ENCODE measurements at regions not wholly inside any gene's neighbourhood (a gene's known extent, or its start where the extent isn't known, plus 50 kb on each side); places are given as distances from the start of the nearest gene placed in this dataset.
"Not testable (repeated sequence)": the region's sequence is repeated elsewhere in the genome, so short reads cannot be mapped to it uniquely, and the experiment has no call there.

DNA sequence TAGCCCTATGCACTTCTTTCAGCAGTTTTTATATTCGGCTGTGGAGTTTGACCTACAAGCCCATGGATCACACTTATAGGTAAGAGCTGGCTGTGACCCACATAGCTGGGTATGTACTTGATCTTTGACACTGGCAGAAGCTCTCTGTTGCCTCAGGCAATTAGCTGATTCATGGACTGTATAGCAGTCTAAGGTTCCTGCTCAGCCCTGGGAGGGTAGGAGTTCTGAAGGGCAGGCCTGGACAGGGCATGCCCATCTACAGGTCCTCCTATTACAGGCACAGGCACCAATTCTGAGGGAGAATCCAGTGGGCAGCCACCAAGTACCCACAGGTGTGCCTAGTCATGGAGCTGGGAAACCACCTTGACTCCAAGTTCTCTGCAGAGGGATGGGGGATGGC, 301.8 kb upstream of the GALNT5 start:
- DNase-seq = no peak

GRCh38 chr2:156956161-156956560, 301.3 kb upstream of the GALNT5 start:
- no peak for DNase-seq

- DNase-seq = no peak
Measured at GRCh38 chr2:156958374-156958773, 299.1 kb upstream of the GALNT5 start.

- DNase-seq = no peak
Measured at GRCh38 chr2:156959481-156959880, 298.0 kb upstream of the GALNT5 start.

GRCh38 chr2:156982615-156983014, 274.9 kb upstream of the GALNT5 start:
- no peak for DNase-seq

- DNase-seq = no peak
Measured at GRCh38 chr2:156986339-156986988, 271.0 kb upstream of the GALNT5 start.

GRCh38 chr2:156999661-157000060, 257.8 kb upstream of the GALNT5 start:
- no peak for DNase-seq

DNA sequence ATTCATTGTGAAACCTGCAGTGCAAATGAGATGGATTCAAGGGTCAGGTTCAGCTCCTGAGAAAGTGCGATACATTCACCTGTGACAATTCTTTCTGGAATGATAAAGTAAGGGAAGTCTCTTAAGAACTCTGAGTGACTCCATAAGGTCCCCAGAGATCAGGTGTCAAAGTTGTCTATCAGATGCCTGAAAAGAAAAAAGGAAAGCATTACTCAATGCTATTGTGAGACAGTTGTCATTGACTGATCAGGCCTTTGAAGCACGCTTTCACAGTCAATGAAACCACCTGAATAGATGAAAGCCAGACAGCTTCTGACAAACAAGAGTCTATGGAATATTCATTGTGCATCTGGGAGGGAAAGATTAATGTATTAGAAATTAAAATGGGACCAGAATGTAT, 252.7 kb upstream of the GALNT5 start:
- no peak for DNase-seq

GRCh38 chr2:157015015-157015575, 242.4 kb upstream of the GALNT5 start:
- no peak for DNase-seq

GRCh38 chr2:157023264-157023663, 234.2 kb upstream of the GALNT5 start:
- not testable (repeated sequence) for DNase-seq

DNA sequence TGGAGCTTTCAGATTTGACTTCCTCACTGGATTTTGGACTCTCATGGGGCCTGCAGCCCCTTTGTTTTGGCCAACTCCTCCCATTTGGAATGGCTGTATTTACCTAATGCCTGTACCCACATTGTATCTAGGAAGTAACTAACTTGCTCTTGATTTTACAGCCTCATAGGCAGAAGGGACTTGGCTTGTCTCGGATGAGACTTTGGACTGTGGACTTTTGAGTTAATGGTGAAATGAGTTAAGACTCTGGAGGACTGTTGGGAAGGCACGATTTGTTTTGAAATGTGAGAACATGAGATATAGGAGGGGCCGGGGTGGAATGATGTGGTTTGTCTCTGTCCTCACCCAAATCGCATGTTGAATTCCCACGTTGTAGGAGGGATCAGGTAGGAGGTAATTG, 233.4 kb upstream of the GALNT5 start:
- no peak for DNase-seq

DNA sequence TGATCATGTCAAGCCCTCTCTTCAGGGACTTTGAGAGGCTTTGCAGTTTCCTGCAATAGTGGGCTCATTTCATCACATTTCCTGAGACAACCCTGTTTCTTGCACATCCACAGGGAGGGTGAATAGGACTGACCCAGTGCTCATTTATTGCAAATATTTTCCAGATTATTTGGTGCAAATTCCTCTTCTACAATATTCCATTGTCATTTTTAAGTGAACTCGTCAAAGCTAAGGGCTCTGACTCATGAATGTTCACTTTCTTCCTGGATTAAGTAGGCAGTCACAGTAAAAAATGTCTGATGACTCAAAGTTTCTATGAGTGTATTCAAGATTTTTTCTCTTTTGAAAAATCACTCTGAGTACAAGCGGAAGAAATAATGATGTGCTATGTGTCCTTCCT, 225.5 kb upstream of the GALNT5 start:
- DNase-seq = no peak

GRCh38 chr2:157036726-157037125, 220.8 kb upstream of the GALNT5 start:
- DNase-seq = no peak

GRCh38 chr2:157043786-157044185, 213.7 kb upstream of the GALNT5 start:
- DNase-seq = no peak

DNA sequence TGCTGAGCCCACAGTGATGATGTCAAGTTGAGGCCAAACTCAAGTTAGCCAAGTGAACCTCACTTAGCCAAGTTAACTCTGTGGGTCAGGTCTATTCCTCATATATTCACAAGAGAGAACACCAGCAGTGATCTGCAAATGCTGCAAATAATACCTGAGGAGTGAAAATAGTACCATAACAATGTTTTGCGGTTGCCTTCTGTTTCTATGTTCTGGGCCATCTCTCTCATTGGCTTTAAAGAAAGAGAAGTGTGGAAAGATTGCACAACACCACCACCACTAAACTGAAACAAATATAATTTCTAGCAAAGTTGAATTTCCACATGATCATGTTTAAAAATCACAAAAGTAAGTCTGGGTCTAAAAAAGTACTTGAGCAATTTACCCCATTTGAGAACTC, 211.1 kb upstream of the GALNT5 start:
- DNase-seq = no peak

GRCh38 chr2:157052685-157053224, 204.8 kb upstream of the GALNT5 start:
- no peak for DNase-seq

DNA sequence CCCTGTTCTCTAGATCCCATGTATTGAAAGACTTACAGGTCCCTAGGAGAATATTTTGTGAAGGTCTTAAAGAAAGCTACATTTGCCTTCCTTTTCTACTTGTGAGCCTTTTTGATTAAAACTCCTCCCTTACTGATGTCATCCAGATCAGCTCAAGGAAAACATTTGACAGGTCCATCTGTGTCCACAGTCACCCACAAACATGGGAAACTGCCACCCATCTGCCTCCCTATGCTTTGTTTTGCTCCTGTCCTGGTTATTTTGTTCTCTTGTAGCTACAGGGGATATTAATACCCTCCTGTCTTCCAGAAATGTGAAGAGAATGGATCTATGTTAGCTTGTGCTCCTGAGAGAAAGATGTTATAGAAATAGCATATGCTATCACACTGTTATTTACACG, 203.6 kb upstream of the GALNT5 start:
- no peak for DNase-seq

- DNase-seq = no peak
Measured at GRCh38 chr2:157055660-157056199, 201.8 kb upstream of the GALNT5 start.

DNA sequence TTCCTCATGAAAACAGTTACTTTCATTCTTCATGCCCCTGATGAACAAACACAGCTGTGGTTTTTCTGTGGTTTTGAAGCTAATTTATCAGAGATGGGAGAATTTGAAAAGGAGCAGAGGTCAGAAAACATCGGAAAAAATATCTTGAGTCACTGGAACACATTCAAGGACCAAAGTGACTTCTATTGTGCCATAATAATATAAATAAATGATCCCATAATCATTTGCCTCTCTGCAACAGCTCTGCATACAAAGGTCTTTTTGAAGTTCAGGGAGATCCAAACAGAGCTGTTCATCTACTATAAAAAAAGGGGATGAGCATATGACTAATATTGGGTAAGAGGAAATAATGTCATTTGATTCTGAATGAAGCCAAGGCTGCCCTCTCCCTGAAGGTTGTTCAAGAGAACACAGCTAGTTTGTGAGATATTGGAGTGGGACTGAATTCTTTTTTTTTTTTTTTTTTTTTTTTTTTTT, 201.3 kb upstream of the GALNT5 start:
- DNase-seq = no peak

DNA sequence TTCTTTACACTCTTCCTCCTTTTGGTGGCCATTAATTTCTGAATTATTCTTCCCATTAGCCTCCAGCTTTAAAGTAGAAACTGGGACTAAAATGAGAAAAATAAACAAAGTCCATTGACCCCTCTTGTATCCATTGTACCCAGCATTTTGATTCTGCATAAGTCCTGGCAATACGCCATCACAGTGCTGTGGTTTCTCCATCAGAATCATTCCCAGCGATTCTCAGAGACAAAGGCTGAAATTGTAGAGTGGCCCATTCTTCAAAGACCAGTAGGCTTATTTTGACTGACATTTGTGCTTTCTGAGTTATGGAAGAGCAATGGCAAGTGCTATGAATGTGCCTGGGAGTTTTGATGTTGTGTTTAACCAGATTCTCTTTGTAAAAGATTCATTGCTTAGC, 199.3 kb upstream of the GALNT5 start:
- no peak for DNase-seq

DNA sequence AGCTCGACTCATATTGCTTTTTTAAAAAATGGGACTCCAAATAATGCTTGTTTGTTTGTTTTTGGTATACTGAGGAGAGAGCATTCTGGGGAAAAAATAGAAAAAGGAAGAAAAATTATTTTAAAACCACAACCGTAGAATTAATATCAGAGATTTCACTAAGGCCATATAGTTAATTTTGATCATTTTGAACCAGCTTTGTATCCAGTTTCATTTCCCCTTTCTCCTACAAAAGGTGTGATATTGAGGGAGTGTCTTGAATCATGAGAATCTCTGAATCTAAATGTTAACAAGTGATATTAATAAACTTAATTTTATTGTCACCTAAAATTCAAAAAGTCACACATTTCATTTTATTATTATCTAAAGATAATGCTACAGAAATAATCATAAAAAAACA, 198.5 kb upstream of the GALNT5 start:
- no peak for DNase-seq

DNA sequence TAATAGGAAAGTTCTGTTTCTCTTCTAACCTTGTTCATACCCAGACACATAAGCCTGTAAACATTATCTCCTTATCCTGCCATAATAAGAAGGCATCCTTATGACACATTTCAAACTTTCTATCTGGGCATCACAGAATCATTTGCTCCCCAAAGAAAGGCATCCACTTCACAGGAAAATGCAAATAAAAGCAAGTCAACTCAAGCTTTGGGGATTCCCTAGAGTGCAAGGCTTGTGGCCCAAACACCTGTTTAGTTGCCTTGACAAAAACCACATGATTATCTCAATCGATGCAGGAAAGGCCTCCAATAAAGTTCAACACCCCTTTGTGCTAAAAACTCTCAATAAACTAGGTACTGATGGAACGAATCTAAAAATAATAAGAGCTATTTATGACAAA, 195.7 kb upstream of the GALNT5 start:
- no peak for DNase-seq

DNA sequence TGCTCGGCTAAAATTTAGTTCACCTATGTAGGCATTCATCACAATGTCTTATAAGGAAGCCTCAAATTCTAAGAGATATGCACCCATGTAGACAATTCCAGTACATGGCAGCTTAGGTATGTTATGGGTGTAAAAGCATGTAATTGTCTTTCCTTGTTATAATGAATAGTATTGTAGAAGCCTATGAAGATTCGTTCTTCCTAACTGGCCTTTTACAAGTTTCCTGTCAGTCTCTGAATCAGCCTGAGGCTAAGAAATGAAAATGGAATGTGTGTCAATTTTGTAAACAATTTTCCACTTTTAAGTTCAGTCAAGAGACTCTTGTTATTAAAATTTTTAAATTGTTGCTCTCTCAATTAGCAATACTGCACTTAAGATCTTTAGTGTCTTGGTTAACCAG, 189.9 kb upstream of the GALNT5 start:
- no peak for DNase-seq

DNA sequence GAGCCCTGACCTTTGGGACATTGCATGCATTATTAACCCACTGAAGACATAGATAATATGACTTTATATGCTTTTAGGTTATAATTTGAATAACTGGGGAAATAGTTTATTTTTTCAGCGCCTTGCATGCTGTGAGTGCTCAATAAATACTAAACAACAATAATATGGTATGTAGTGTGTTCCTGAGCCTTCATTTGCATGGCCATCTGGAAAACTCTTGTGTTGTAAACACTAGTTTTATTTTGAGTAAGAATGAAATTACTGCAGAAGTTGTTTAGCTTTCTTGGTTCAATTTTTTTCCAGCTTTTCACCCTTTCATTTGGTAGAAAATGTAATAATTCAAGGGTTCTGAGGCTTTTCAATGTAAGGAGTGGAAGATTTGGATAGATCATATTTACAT, 189.3 kb upstream of the GALNT5 start:
- no peak for DNase-seq

- DNase-seq = no peak
Measured at GRCh38 chr2:157075924-157076323, 181.6 kb upstream of the GALNT5 start.

Measured in CD4-positive, alpha-beta T cell treated with Interleukin-4 for 4 hours (primary cell).